ENCODE measurements at regions not wholly inside any gene's neighbourhood (a gene's known extent, or its start where the extent isn't known, plus 50 kb on each side); places are given as distances from the start of the nearest gene placed in this dataset.
"Not testable (repeated sequence)": the region's sequence is repeated elsewhere in the genome, so short reads cannot be mapped to it uniquely, and the experiment has no call there.

GRCh38 chr7:153097511-153098201, 338.1 kb downstream of the ACTR3B start:
- H3K9ac ChIP-seq (ENCODE audit: insufficient read length, low read depth): no peak overlapping the region
- H3K9me3 ChIP-seq (ENCODE audit: insufficient read depth, low read length): peaks cover 7% of the 10 kb centered on the region; the same call in 1 of the 2 replicates
- TF ChIP-seq YY1 (IDR thresholded peaks at IDR 0.05; ENCODE audit: insufficient read depth, insufficient read length) (no peak), ZNF274 (IDR thresholded peaks at IDR 0.05; ENCODE audit: low read depth, low read length) (no peak), SUZ12 (IDR thresholded peaks at IDR 0.05; ENCODE audit: extremely low read depth, insufficient read depth, insufficient read length) (no peak)
- no peaks in the 10 kb centered on the region for H3K27me3 ChIP-seq (ENCODE audit: insufficient read depth, insufficient read length)
- no peak for DNase-seq (ENCODE audit: low read depth, low spot score)
- H3K4me3 ChIP-seq (ENCODE audit: insufficient read length, low read depth): no peak overlapping the region
- H3K4me1 ChIP-seq (ENCODE audit: insufficient read depth, insufficient read length): no peaks in the 10 kb centered on the region
- H3K36me3 ChIP-seq (ENCODE audit: insufficient read depth, insufficient read length, low read length): no peaks in the 10 kb centered on the region

- TF ChIP-seq ZNF274 (IDR thresholded peaks at IDR 0.05; ENCODE audit: low read depth, low read length) (no peak), YY1 (IDR thresholded peaks at IDR 0.05; ENCODE audit: insufficient read depth, insufficient read length) (no peak), SUZ12 (IDR thresholded peaks at IDR 0.05; ENCODE audit: extremely low read depth, insufficient read depth, insufficient read length) (no peak)
- Histone ChIP-seq H3K9ac (ENCODE audit: insufficient read length, low read depth) (no peak overlapping the region), H3K4me1 (ENCODE audit: insufficient read depth, insufficient read length) (no peaks in the 10 kb centered on the region), H3K27me3 (ENCODE audit: insufficient read depth, insufficient read length) (no peaks in the 10 kb centered on the region), H3K4me3 (ENCODE audit: insufficient read length, low read depth) (no peak overlapping the region), H3K36me3 (ENCODE audit: insufficient read depth, insufficient read length, low read length) (no peaks in the 10 kb centered on the region), H3K9me3 (ENCODE audit: insufficient read depth, low read length) (peaks cover 7% of the 10 kb centered on the region; the same call in 1 of the 2 replicates)
- DNase-seq (ENCODE audit: low read depth, low spot score): no peak
Measured at GRCh38 chr7:153099235-153099634, 339.7 kb downstream of the ACTR3B start.

GRCh38 chr7:153100691-153101237, 341.2 kb downstream of the ACTR3B start:
- no peak overlapping the region for H3K4me3 ChIP-seq (ENCODE audit: insufficient read length, low read depth)
- DNase-seq (ENCODE audit: low read depth, low spot score): no peak
- no peaks in the 10 kb centered on the region for H3K4me1 ChIP-seq (ENCODE audit: insufficient read depth, insufficient read length)
- H3K36me3 ChIP-seq (ENCODE audit: insufficient read depth, insufficient read length, low read length): no peaks in the 10 kb centered on the region
- no peak overlapping the region for H3K9ac ChIP-seq (ENCODE audit: insufficient read length, low read depth)
- H3K9me3 ChIP-seq (ENCODE audit: insufficient read depth, low read length): no peaks in the 10 kb centered on the region
- no peaks in the 10 kb centered on the region for H3K27me3 ChIP-seq (ENCODE audit: insufficient read depth, insufficient read length)
- no peak for TF ChIP-seq ZNF274 (IDR thresholded peaks at IDR 0.05; ENCODE audit: low read depth, low read length)
- TF ChIP-seq YY1 (IDR thresholded peaks at IDR 0.05; ENCODE audit: insufficient read depth, insufficient read length): no peak
- TF ChIP-seq SUZ12 (IDR thresholded peaks at IDR 0.05; ENCODE audit: extremely low read depth, insufficient read depth, insufficient read length): no peak

- Histone ChIP-seq H3K9ac (ENCODE audit: insufficient read length, low read depth) (no peak overlapping the region), H3K4me1 (ENCODE audit: insufficient read depth, insufficient read length) (no peaks in the 10 kb centered on the region), H3K27me3 (ENCODE audit: insufficient read depth, insufficient read length) (no peaks in the 10 kb centered on the region), H3K4me3 (ENCODE audit: insufficient read length, low read depth) (no peak overlapping the region), H3K36me3 (ENCODE audit: insufficient read depth, insufficient read length, low read length) (no peaks in the 10 kb centered on the region), H3K9me3 (ENCODE audit: insufficient read depth, low read length) (no peaks in the 10 kb centered on the region)
- TF ChIP-seq YY1 (IDR thresholded peaks at IDR 0.05; ENCODE audit: insufficient read depth, insufficient read length) (no peak), SUZ12 (IDR thresholded peaks at IDR 0.05; ENCODE audit: extremely low read depth, insufficient read depth, insufficient read length) (no peak), ZNF274 (IDR thresholded peaks at IDR 0.05; ENCODE audit: low read depth, low read length) (no peak)
- DNase-seq (ENCODE audit: low read depth, low spot score): no peak
Measured at GRCh38 chr7:153103202-153103601, 343.6 kb downstream of the ACTR3B start.

GRCh38 chr7:153107826-153108225, 348.3 kb downstream of the ACTR3B start:
- H3K36me3 ChIP-seq (ENCODE audit: insufficient read depth, insufficient read length, low read length): no peaks in the 10 kb centered on the region
- H3K4me1 ChIP-seq (ENCODE audit: insufficient read depth, insufficient read length): no peaks in the 10 kb centered on the region
- TF ChIP-seq ZNF274 (IDR thresholded peaks at IDR 0.05; ENCODE audit: low read depth, low read length): no peak
- no peak for TF ChIP-seq SUZ12 (IDR thresholded peaks at IDR 0.05; ENCODE audit: extremely low read depth, insufficient read depth, insufficient read length)
- no peak for TF ChIP-seq YY1 (IDR thresholded peaks at IDR 0.05; ENCODE audit: insufficient read depth, insufficient read length)
- no peak for DNase-seq (ENCODE audit: low read depth, low spot score)
- no peak overlapping the region for H3K4me3 ChIP-seq (ENCODE audit: insufficient read length, low read depth)
- no peak overlapping the region for H3K9ac ChIP-seq (ENCODE audit: insufficient read length, low read depth)
- no peaks in the 10 kb centered on the region for H3K27me3 ChIP-seq (ENCODE audit: insufficient read depth, insufficient read length)
- H3K9me3 ChIP-seq (ENCODE audit: insufficient read depth, low read length): no peaks in the 10 kb centered on the region

GRCh38 chr7:153109566-153109965, 350.0 kb downstream of the ACTR3B start:
- TF ChIP-seq SUZ12 (IDR thresholded peaks at IDR 0.05; ENCODE audit: extremely low read depth, insufficient read depth, insufficient read length) (no peak), YY1 (IDR thresholded peaks at IDR 0.05; ENCODE audit: insufficient read depth, insufficient read length) (no peak), ZNF274 (IDR thresholded peaks at IDR 0.05; ENCODE audit: low read depth, low read length) (no peak)
- no peak overlapping the region for H3K4me3 ChIP-seq (ENCODE audit: insufficient read length, low read depth)
- H3K27me3 ChIP-seq (ENCODE audit: insufficient read depth, insufficient read length): no peaks in the 10 kb centered on the region
- no peak overlapping the region for H3K9ac ChIP-seq (ENCODE audit: insufficient read length, low read depth)
- H3K36me3 ChIP-seq (ENCODE audit: insufficient read depth, insufficient read length, low read length): no peaks in the 10 kb centered on the region
- H3K9me3 ChIP-seq (ENCODE audit: insufficient read depth, low read length): no peaks in the 10 kb centered on the region
- H3K4me1 ChIP-seq (ENCODE audit: insufficient read depth, insufficient read length): no peaks in the 10 kb centered on the region
- DNase-seq (ENCODE audit: low read depth, low spot score): no peak

- no peak overlapping the region for H3K4me3 ChIP-seq (ENCODE audit: insufficient read length, low read depth)
- no peak for DNase-seq (ENCODE audit: low read depth, low spot score)
- H3K9ac ChIP-seq (ENCODE audit: insufficient read length, low read depth): no peak overlapping the region
- H3K27me3 ChIP-seq (ENCODE audit: insufficient read depth, insufficient read length): no peaks in the 10 kb centered on the region
- no peaks in the 10 kb centered on the region for H3K4me1 ChIP-seq (ENCODE audit: insufficient read depth, insufficient read length)
- no peaks in the 10 kb centered on the region for H3K36me3 ChIP-seq (ENCODE audit: insufficient read depth, insufficient read length, low read length)
- no peaks in the 10 kb centered on the region for H3K9me3 ChIP-seq (ENCODE audit: insufficient read depth, low read length)
- TF ChIP-seq SUZ12 (IDR thresholded peaks at IDR 0.05; ENCODE audit: extremely low read depth, insufficient read depth, insufficient read length): no peak
- TF ChIP-seq YY1 (IDR thresholded peaks at IDR 0.05; ENCODE audit: insufficient read depth, insufficient read length): no peak
- no peak for TF ChIP-seq ZNF274 (IDR thresholded peaks at IDR 0.05; ENCODE audit: low read depth, low read length)
Measured at GRCh38 chr7:153110606-153111005, 351.1 kb downstream of the ACTR3B start.

- not testable (repeated sequence) for H3K27me3 ChIP-seq (ENCODE audit: insufficient read depth, insufficient read length); H3K36me3 ChIP-seq (ENCODE audit: insufficient read depth, insufficient read length, low read length); DNase-seq (ENCODE audit: low read depth, low spot score); H3K4me1 ChIP-seq (ENCODE audit: insufficient read depth, insufficient read length); H3K4me3 ChIP-seq (ENCODE audit: insufficient read length, low read depth); H3K9me3 ChIP-seq (ENCODE audit: insufficient read depth, low read length); H3K9ac ChIP-seq (ENCODE audit: insufficient read length, low read depth)
Measured at GRCh38 chr7:153122255-153122654, 362.7 kb downstream of the ACTR3B start.

All from NT2/D1 (cell line).